Fibroblast of villous mesenchyme (primary cell): ENCODE measurements at regions not wholly inside any gene's neighbourhood (a gene's known extent, or its start where the extent isn't known, plus 50 kb on each side); places are given as distances from the start of the nearest gene placed in this dataset.

Experiments
- DNase-seq: peaks from one replicate; pipeline ENCODE4 v3.0.0-alpha.2; 2010; ENCODE audit warnings: low read depth
- H3K4me3 ChIP-seq: 2 replicates; pipeline ENCODE4 v1.5.1; 2011; ENCODE audit warnings: low read depth, mild to moderate bottlenecking, low read length
- CTCF ChIP-seq: IDR thresholded peaks from 2 replicates; pipeline ENCODE4 v1.5.1; 2012; ENCODE audit warnings: low read depth, mild to moderate bottlenecking, low read length; ENCODE audit not compliant: insufficient read depth

DNA sequence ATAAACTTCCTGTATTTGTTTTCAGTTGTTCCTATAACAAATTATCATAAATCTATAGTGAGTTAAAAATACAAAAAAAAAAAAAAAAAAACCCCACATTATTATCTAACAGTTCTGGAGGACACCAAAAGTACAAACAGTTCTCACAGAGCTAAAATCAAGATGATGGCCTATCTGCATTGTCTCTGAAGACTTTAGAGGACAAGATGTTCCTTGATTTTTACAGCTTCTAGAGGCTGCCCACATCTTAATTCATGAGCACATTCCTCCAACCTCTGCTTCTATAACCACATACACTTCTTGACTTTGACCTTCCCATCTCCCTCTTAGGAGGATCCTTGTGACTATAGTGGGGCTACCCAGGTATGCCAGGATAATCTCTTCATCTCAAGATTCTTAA is 806.1 kb downstream of the LTN1 start:
- no peak for TF ChIP-seq CTCF

DNA sequence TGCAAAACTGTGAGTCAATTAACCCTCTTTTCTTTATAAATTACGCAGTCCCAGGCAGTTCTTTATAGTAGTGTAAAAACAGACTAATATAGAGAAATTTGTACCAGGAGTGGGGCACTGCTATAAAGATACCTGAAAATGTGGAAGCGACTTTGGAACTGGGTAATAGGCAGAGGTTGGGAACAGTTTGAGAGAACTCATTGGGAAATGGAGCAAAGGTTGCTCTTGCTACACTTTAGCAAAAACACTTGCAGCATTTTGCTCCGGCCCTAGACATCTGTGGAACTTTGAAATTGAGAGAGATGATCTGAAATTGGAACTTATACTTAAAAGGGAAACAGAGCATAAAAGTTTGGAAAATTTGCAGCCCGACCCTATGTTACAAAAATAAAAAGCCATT is 810.9 kb downstream of the LTN1 start:
- DNase-seq: no peak
- no peak for TF ChIP-seq CTCF

More for the DNA sequence above, 806.1 kb downstream of the LTN1 start:
- H3K4me3 ChIP-seq: no peak overlapping the region
- peak; percentile 59 for DNase-seq

DNA sequence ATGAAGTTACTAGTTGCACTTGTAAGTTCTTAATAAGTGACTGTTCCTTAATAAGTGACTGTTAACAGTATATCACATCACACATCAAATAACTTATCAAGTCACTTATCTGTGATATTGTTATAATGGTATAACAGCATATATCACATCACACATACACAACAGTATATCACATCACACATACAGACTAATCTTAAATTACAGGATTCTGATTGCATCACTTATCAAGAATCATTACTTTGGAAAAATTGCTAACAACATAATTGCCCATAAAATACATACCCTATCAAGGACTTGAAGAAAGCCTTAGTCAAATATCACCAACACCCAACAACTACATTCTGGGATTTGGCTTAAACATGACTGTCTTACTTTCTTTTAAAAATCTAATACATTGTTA is 813.5 kb downstream of the LTN1 start:
- no peak for DNase-seq
- TF ChIP-seq CTCF: no peak
- H3K4me3 ChIP-seq: no peak overlapping the region

More for the DNA sequence above, 810.9 kb downstream of the LTN1 start:
- H3K4me3 ChIP-seq: no peak overlapping the region

GRCh38 chr21:28177124-28177523 is 815.6 kb downstream of the LTN1 start:
- no peak overlapping the region for H3K4me3 ChIP-seq
- peak; percentile 45 for DNase-seq
- no peak for TF ChIP-seq CTCF

GRCh38 chr21:28174701-28175100 is 818.0 kb downstream of the LTN1 start:
- H3K4me3 ChIP-seq: no peak overlapping the region
- DNase-seq: no peak
- no peak for TF ChIP-seq CTCF

DNA sequence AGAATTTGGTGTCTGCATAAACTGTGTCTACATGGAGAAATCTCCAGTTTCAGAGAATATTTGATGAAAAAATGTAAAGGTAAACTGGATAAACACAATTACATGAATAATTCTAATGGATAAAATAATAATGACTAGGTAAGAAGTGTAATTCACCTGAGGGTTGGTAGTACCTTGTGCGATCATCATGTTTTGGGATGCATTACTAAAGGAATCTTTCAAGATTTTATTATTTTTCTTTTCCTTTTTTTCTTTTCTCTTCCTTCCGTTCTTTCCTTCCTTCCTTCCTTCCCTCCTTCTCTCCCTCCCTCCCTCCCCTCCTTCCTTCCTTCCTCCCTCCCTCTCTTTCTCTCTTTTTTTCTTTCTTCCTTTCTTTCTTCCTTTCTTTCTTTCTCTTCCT is 818.7 kb downstream of the LTN1 start:
- no peak for TF ChIP-seq CTCF
- no peak overlapping the region for H3K4me3 ChIP-seq
- DNase-seq: no peak

DNA sequence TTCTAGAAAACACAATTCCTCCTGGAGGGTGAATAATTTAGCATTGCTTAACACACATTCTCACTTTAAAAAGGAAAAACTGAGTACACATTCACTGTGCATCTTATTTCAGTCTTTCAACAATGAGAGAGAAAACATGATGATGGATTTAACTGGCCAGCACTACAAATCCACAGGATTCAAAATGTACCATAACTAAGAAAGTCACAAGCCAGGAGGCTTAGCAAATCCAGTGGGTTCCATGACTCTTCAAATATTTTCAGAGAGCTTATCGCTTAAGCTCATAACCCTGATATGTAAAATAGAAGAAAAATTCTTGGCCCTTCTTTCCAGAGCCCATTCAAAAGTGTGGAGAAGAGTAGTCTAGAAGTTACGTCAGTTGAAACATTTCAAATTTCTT is 820.3 kb downstream of the LTN1 start:
- no peak overlapping the region for H3K4me3 ChIP-seq
- TF ChIP-seq CTCF: no peak
- DNase-seq: no peak
